Fibroblast of the aortic adventitia (primary cell): ENCODE measurements at regions not wholly inside any gene's neighbourhood (a gene's known extent, or its start where the extent isn't known, plus 50 kb on each side); places are given as distances from the start of the nearest gene placed in this dataset.

Experiments
- DNase-seq: peaks from one replicate; pipeline ENCODE4 v3.0.0-alpha.2; 2010; ENCODE audit warnings: low read depth
- H3K4me3 ChIP-seq: 2 replicates; pipeline ENCODE4 v1.5.1; 2011; ENCODE audit warnings: low read depth, mild to moderate bottlenecking, control low read depth, low read length, moderate library complexity
- TF ChIP-seq, protein P1 (sequence below): IDR thresholded peaks from 2 replicates; pipeline ENCODE4 v1.5.1; 2011; ENCODE audit warnings: mild to moderate bottlenecking, low read length, control low read depth, inconsistent platforms; ENCODE audit not compliant: insufficient read depth

DNA sequence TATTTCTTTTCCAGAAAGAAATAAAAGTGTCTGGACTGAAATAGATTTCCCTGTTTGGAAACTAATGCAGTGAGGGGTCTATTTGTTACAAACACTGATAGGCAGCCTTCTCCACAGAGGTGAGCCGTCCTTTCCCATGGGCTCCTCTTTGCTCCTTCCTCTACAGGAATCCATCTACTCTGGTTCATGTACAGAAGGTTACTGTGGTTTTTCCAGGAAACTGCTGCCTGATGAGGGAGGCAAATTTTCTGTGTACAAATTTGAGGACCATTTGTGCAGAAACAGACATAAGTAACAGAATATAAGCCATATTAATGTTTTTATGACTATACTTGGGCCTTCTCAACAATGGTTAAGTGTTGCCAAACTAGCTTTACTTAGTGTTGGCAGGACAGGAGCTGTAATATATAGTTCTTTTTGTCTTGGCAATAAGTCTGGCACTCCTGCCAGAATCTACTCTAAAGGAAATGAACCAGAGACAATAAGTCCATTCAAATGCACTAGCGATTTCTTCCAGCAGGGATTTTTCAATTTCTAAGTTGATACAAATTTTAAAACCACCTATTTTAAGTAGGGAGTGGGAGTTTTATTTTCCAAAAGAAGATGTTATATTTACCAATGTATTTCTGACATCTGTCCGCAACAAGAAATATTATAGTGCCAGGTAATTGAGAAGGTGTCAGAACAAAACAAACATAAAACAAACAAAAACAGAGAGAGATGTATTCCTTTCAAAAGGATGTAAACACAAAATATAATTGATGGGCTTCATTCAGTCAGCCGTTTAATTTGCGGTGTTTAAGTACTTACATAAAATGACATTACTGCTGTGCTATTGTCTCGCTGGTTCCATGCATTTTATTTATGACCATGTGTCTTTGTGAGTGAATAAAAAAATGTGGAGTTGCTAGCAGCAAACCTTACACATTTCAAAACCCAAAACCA lies 91.0 kb upstream of the NFE2L3 start:
- TF ChIP-seq, protein P1, sequence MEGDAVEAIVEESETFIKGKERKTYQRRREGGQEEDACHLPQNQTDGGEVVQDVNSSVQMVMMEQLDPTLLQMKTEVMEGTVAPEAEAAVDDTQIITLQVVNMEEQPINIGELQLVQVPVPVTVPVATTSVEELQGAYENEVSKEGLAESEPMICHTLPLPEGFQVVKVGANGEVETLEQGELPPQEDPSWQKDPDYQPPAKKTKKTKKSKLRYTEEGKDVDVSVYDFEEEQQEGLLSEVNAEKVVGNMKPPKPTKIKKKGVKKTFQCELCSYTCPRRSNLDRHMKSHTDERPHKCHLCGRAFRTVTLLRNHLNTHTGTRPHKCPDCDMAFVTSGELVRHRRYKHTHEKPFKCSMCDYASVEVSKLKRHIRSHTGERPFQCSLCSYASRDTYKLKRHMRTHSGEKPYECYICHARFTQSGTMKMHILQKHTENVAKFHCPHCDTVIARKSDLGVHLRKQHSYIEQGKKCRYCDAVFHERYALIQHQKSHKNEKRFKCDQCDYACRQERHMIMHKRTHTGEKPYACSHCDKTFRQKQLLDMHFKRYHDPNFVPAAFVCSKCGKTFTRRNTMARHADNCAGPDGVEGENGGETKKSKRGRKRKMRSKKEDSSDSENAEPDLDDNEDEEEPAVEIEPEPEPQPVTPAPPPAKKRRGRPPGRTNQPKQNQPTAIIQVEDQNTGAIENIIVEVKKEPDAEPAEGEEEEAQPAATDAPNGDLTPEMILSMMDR: no peak
- no peak overlapping the region for H3K4me3 ChIP-seq
- peak; percentile 2 for DNase-seq

GRCh38 chr7:26061678-26062603 lies 90.1 kb upstream of the NFE2L3 start:
- no peak overlapping the region for H3K4me3 ChIP-seq
- peak; percentile 37 for DNase-seq

DNA sequence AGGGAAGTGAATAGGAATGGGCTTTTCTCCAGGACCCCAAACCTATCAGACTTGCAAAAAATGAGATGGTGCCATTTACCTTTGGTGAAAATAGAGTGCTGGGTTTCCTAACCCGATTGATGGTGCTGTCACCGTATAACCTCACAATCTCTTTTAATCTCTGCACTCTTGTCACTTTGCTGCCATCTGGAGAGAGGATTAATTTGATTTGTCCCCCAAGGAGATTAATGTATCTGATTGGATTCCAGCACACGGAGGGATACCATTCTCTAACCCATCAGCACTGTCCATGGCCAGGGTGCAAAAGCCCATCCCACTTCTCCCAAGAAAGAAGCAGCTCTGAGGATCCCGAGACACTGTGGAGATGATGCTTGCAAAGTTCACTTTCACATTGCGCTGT lies 86.3 kb upstream of the NFE2L3 start:
- H3K4me3 ChIP-seq: no peak overlapping the region
- TF ChIP-seq, protein P1: no peak

More at GRCh38 chr7:26061678-26062603, 90.1 kb upstream of the NFE2L3 start:
- TF ChIP-seq, protein P1: peak; percentile 80

DNA sequence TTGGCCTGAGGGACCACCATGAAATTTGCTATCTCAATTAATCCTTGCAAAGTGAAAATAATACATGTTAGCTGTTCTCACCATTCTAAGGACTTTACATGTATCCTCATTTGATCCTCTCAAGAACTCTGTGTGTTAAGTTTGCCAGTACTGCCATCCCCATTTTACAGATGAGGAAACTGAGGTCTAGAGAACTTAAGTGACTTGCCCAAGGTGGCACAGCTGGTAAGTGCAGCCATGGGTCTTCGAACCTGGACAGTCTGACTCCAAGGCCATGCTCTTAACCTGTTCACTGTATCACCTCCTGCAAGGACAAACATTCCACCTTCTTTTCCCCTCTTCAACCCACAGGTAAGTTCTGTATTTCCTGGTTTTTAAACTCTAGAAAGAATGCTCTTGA lies 85.3 kb upstream of the NFE2L3 start:
- no peak overlapping the region for H3K4me3 ChIP-seq
- no peak for DNase-seq
- TF ChIP-seq, protein P1: no peak

More for the DNA sequence above, 86.3 kb upstream of the NFE2L3 start:
- DNase-seq: no peak

DNA sequence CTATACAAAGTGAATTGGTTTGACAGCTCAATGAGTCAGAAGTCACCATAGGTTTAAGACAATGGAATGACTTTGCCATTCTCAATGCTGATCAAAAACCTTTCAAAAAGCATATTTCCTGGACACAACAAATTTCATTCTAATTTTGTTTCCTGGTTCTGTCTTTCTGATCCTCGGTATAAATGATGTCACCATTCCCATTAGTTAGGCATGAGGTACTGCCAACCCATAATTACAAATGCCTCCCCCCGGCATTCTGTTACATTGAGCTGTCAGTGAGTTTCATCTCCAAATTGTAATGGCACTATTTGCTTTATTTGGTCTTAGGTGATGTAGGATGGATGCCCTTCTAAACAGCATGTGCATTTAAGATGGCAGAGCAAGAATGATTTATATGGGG lies 81.7 kb upstream of the NFE2L3 start:
- TF ChIP-seq, protein P1: no peak
- DNase-seq: no peak

DNA sequence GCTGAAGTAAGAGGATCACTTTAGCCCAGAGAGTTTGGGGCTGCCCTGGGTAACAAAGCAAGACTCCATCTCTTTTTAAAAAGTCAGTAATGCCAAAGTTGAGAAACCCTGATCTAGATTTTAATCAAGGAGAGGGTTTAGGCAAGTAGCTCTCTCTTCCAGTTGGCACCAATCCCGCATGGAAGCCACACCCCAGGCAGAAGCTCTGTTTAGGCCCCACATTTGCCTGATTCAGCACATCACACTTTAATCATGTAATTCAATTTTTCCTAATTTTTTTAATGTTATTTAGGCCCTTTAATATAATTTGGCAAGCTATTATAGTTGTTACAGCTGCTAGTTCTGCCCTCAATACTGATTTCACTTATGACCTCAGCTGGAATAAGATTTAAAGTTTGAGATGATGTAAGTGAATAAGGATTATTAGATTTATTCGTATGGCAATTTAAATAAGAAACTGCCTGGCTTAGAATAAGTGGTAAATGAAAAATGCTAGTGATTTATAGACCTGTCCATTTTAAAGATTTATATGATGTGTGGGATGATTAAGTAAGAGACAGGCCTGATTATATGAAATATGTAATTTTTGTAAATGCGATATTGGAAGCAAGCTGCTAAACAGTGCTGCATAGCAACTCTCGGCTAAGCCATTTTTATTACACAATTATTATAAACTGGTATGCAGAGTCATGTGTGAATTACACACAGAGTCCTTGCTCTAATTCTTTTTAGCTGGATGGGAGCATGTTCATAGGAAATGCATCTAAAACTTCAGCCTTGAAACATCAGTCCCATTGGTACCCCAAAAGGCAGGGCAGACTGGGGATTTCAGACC lies 80.2 kb upstream of the NFE2L3 start:
- TF ChIP-seq, protein P1: no peak
- no peak for DNase-seq
- H3K4me3 ChIP-seq: no peak overlapping the region

More for the DNA sequence above, 81.7 kb upstream of the NFE2L3 start:
- no peak overlapping the region for H3K4me3 ChIP-seq
